Neural progenitor cell (in vitro differentiated cells): ENCODE measurements at regions not wholly inside any gene's neighbourhood (a gene's known extent, or its start where the extent isn't known, plus 50 kb on each side); places are given as distances from the start of the nearest gene placed in this dataset.

ENCODE experiments used
- EZH2phosphoT487 ChIP-seq: fragments of 200-600 bp; sonication (generic); IDR thresholded peaks from 2 replicates; pipeline ENCODE4 v1.6.1; 2017; ENCODE audit warnings: antibody characterized with exemption
- TF ChIP-seq, protein P1 (sequence below): fragments of 200-600 bp; sonication (generic); IDR thresholded peaks from 2 replicates; pipeline ENCODE4 v1.5.1; 2017; ENCODE audit warnings: antibody characterized with exemption, mild to moderate bottlenecking

DNA sequence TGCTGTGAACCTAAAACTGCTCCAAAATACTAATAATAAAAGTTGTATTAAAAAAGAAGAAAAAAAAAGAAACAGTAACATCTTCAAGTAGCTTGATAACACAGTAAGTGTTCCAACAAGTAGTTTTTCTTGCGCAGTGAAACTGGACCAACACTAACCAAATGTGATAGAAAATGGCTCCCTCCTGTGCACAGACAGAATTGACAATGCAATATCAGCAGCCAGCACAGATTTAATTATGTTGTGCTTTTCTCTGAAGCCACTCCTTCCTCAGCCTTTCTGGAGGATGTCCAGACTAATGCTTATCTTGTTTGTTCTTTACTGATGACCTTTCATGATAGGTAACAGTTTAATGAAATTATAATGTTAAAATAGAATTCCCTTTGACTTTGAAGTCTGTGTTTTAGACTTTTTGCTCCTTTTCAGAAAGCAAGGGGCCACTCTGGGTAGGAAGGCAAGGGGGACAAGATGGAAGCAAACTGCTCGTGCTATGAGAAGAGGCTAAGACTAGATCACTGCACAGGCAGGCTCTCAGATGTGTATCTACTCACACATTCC, 147.1 kb upstream of the RPL34 start:
- TF ChIP-seq, protein P1, sequence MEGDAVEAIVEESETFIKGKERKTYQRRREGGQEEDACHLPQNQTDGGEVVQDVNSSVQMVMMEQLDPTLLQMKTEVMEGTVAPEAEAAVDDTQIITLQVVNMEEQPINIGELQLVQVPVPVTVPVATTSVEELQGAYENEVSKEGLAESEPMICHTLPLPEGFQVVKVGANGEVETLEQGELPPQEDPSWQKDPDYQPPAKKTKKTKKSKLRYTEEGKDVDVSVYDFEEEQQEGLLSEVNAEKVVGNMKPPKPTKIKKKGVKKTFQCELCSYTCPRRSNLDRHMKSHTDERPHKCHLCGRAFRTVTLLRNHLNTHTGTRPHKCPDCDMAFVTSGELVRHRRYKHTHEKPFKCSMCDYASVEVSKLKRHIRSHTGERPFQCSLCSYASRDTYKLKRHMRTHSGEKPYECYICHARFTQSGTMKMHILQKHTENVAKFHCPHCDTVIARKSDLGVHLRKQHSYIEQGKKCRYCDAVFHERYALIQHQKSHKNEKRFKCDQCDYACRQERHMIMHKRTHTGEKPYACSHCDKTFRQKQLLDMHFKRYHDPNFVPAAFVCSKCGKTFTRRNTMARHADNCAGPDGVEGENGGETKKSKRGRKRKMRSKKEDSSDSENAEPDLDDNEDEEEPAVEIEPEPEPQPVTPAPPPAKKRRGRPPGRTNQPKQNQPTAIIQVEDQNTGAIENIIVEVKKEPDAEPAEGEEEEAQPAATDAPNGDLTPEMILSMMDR, result no peak
- no peak for TF ChIP-seq EZH2phosphoT487
